Epithelial cell of prostate (primary cell): ENCODE measurements at regions not wholly inside any gene's neighbourhood (a gene's known extent, or its start where the extent isn't known, plus 50 kb on each side); places are given as distances from the start of the nearest gene placed in this dataset.

Source experiments
- DNase-seq: peaks from one replicate; pipeline ENCODE4 v3.0.0-alpha.2; 2011; ENCODE audit warnings: low read depth, low spot score
- H3K27ac ChIP-seq: fragments of 450-650 bp; 2 replicates; pipeline ENCODE4 v1.5.1; 2017; ENCODE audit warnings: mild to moderate bottlenecking

DNA sequence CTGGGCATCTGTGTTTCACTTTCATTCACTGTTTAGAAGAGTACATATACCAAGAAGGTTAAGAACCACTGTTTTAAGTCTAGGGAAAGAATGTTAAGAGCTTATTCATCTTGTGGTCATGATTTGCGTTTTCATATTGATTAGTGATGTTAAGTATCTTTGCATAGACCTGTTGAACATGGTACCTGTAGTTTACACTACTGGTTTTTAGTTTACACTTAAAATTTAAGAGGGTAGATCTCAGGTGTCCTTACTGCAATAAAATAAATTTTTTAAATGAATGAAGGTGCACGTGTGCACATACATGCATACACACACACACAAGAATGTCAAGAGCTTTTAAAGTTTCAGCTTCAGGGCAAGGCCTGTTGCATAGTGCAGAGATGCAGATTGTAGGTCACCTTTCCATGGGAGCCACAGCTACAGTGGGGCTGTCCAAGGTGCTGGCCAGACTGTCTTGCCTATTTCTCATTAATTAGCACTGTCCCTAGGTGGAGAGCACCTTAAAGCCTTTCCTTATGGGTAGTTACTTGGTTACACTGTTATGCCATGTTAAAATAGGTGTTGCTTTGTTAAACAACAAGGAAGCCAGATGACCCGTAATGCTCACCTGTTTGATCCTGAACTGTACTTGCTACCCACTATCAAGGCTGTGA is 543.0 kb upstream of the DAB1 start:
- no peak overlapping the region for H3K27ac ChIP-seq
- no peak for DNase-seq

DNA sequence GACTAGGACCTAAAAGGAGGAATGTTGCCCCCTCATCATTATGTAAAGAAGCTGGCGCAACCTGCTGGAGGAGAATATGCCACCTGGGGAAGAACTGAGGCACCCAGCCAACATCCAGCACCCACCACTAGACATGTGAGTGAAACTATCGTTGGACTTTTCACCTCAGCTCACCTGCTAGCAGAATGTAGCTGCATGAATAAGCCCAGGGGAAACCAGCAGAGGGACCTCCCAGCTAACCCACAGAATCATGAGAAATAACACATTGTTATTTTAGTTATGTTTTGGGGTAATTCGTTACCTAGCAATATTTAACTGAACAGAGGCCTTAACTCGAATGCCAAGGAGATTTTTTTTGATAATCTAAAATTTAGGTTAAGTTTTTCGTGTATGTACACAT is 542.5 kb upstream of the DAB1 start:
- no peak overlapping the region for H3K27ac ChIP-seq
- no peak for DNase-seq

DNA sequence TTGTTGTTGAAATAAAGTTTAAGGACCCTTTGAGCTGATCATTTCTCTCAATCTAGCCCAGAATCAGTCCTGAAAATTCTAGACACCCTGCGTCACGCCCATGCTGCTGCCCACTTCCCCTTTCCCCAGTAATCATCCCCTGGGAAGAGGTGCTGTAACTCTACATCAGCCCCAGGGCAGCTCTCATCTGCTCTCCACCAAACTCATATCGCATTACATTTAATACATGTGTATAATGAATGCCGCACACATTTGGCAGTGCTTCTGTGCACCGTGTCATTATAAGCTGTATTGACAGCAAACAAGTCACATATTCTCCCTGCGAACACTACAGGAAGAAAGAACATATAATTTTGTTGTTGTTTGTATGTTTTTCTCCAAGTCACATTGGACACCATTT is 539.7 kb upstream of the DAB1 start:
- H3K27ac ChIP-seq: no peak overlapping the region
- no peak for DNase-seq

DNA sequence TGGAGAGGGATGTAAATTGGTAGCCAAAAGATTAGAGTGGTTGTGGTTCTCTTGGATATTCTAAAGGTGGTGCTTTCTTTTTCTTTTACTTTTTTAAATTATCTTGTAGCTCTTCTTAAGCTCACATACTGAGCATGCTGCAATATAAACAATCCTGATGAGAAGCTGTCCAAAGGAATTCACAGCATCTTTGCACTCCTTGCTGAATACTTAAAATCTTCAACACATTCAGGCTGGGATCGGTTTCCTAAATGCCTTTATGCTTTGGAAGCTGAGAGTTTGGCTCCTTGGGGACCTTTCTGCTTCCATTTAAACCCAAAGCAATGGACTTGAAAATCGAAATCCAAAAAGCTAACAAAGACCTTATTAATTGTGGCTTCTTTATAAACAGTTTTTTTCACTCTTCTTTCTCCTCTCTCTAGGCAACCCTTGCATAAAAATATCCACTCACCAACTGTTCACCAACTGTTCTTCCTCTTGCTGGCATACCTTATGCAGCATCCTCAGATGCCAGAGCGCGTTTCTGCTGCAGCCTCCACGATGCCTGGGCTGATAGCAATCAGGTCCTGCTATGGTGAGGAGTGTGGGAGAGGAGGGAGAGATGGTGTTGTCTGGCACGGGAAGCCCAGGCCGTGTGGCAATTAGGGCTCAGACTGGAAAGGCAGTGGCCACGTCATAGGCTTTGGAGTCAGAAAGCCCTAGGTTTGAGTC is 535.8 kb upstream of the DAB1 start:
- no peak for DNase-seq

DNA sequence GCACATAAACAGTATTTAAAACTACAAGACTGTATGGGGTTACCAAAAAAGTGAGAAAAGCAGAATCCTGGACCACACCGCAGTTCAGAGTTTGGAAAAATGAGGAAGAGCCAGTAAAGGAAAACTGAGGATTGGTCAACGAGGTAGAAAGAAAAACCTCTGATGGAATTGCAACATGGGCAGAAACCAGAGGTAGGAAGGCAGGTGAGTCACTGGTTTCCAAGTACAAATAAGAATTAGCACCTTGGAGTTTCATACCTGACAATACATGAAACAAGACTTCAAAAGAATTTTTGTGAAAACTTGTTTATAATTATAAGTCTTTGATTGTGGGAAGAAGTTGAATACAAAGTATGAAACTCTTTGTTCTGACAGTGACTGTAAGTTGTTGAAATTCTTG is 533.7 kb upstream of the DAB1 start:
- DNase-seq: no peak

More for the DNA sequence above, 535.8 kb upstream of the DAB1 start:
- no peak overlapping the region for H3K27ac ChIP-seq

DNA sequence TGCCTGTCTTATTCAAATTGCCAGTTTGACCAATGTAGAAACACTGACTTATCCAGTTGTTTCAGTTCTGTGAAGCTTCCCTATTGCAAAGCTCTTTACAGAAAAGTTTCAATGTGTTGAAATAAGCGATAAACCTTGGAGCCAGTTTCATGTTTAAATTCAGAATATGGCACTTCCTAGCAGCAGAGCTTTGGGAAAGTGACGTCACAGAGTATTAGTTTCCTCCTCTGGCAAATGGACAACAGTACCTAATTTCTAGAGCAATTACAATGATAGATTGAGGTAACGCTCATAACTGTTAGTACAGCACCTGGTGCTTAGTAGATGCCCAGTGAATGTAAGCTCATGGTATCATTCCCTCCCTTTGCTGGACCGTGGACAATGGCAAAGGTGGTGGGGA is 527.5 kb upstream of the DAB1 start:
- DNase-seq: no peak

More for the DNA sequence above, 533.7 kb upstream of the DAB1 start:
- no peak overlapping the region for H3K27ac ChIP-seq

DNA sequence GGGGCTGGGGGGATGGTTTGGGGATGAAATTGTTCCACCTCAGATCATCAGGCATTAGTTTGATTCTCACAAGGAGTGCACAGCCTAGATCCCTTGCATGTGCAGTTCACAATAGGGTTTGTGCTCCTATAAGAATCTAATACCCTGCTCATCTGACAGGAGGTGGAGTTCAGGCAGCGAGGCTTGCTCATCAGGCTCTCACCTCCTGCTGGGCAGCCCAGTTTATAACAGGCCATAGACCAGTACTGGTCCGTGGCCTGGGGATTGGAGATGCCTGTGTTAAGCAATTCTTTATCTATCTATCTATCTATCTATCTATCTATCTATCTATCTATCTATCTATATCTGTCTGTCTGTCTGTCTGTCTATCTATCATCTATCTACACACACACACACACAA is 525.3 kb upstream of the DAB1 start:
- DNase-seq: no peak
- no peak overlapping the region for H3K27ac ChIP-seq

More for the DNA sequence above, 527.5 kb upstream of the DAB1 start:
- H3K27ac ChIP-seq: no peak overlapping the region

DNA sequence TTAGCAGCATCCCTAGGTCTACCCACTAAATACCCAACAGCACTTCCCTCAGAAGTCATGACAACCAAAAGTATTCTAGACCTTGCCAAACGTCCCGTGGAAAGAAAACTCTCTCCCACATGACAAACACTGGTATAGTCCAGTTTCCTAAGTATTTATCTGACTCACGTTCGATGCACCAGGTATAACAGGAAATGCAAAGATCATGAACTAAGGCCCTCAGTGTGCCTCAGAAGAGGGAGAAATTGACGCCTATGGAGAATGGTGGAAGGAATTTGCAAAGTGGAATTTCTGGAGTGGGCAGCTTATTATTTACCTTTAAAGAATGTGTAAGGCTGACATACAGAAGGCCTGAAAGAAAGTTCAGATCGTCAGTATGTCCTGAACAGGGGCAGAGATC is 523.6 kb upstream of the DAB1 start:
- no peak for DNase-seq
- H3K27ac ChIP-seq: no peak overlapping the region

DNA sequence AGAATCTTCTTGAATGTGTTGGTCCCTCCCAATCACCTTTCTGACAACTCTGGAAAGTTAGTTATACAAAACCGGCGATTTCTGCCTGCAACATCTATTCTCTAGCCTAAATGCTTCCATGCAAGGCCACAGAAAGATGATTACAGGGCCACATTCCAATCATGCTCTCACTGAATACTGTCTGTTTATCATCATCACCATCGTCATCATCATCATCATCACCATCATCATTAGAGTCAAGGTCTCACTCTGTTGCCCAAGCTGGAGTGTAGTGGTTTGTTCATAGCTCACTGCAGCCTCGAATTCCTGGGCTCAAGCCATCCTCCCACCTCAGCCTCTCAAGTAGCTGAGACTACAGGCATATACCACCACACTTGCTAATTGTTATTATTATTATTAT is 521.2 kb upstream of the DAB1 start:
- DNase-seq: no peak
- H3K27ac ChIP-seq: no peak overlapping the region

DNA sequence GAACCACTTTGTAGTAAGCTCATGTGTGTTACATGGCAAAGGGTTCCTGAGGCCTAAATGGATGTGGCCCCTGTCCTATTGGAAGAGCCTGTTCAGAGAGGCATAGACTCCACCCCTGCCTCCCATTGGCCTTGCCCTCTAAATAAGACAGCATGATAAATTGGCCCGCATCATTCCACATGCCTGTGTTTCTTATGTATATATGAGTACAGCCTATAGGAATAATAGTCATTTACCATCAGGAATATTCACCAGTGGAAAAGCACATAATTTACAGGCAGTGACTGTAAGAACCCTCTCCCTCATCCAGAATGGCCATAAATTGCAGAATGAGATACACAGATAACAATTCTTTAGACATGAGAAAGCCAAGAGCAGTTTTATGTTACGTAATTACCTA is 519.5 kb upstream of the DAB1 start:
- no peak overlapping the region for H3K27ac ChIP-seq
- DNase-seq: no peak

DNA sequence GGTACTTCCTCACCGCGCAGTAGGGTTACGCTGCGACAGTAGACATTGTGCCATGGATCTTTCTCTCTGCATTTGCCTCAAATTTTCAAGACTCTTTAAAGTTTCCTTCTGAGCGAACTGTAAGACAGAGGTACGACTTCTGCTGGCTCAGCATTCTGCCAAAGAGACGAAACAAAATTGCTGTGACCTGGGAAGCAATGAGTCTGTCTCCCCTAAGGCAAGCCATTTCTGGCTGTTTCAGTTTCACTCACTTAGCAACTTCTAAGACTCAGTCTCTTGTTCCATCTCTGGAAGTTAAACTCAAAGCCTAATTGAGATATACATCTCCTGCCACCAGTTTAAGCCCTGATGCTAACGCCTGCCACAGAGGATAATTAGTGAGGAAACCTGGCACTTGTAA is 510.9 kb upstream of the DAB1 start:
- no peak for DNase-seq
- no peak overlapping the region for H3K27ac ChIP-seq

DNA sequence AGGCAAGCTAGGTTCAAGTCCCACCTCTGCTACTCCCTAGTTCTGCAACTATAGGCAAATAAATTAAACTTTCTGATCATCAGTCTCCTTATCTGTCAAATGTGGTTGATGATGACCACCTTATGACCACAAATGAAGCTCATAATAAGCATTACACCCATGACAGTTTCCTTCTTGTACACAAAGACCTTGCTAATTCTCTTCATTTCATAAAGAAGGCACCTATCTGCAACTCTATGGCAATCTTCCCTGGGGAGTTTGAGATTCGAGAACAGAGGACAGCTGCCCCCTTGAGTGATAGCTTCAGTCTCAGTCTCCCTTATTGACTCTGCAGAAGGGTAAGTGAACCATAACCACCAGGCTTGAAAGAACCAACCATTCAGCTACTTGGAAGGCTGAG is 503.1 kb upstream of the DAB1 start:
- no peak for DNase-seq
- H3K27ac ChIP-seq: no peak overlapping the region

DNA sequence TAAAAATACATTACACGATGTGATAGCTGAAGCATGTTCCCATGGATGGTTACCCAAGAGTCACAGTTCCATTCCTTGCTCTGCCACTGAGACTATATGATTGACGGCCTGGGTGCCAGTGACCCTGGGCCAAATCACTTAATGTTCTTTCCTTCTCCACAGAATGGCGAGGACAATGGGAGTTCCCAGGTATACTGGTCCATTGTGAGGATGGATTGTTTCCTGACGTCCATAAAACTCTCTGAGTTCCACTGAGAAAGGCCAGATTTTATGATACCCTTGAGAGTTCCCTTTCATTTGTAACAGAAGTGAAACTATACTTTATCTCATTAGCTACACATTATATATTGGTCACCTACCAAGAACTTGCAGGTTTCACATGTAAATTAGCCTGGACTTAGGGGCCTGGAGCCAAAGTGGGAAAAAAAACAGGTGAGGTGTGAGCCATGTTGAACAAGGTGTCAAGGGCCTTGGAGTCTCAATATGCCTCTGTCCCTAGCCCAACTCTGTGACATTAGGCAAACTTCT is 502.2 kb upstream of the DAB1 start:
- H3K27ac ChIP-seq: no peak overlapping the region
- no peak for DNase-seq

DNA sequence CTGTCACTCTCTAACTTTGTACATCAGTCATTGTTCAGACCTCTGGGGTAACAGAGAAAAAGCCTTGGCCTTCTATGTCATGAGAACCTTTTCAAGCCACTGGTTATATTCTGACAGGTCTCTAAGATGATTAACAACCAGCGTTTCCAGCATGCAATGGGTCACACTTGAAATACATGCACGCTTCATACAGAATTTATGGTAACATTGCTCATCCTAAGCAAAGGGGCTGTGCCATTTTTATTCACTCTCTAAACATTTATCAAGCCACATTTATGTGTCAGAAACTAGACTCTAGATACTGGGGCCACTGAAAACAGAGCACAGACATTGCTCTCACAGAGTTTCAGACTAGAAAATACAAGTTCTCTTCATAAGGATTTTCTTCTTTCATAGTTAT is 501.4 kb upstream of the DAB1 start:
- H3K27ac ChIP-seq: no peak overlapping the region
- DNase-seq: no peak

DNA sequence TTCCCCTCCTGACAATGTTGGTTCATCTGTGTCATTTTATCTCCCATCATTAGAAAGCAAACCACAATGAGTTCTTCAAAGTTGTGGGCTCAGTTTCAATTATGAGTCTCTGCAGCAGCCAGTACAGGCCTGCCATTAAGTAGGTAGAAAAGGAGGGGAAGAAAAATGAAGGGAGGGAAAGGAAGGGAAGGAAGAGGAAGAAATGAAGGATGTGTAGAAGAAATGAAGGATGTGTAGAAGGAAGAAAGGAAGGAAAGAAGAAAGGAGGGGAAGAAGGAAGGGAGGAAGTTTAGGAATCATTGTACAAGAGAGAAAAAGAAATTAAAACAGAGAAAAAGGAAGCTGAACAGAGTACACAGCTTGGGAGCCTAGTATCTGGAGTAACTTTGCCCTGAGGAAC is 498.3 kb upstream of the DAB1 start:
- no peak overlapping the region for H3K27ac ChIP-seq
- DNase-seq: no peak

DNA sequence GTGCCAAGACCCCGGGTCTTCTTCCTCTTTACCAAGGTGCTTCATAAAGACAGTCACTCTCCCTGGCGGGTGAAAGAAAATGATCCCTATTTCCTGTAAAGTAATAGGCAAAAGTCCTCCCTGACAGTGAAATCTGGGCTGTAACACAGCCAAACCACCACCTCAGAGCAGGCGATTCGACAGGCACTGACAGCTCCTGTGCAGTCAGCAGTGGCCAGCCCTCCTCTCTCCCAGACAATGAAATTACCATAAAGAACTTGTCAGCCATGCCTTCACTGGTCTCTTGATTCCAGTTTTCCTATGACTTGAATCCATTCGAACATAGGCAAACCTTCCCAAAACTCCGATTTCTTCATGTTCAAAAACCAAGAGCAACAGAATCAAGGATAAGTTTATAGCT is 492.2 kb upstream of the DAB1 start:
- H3K27ac ChIP-seq: no peak overlapping the region

DNA sequence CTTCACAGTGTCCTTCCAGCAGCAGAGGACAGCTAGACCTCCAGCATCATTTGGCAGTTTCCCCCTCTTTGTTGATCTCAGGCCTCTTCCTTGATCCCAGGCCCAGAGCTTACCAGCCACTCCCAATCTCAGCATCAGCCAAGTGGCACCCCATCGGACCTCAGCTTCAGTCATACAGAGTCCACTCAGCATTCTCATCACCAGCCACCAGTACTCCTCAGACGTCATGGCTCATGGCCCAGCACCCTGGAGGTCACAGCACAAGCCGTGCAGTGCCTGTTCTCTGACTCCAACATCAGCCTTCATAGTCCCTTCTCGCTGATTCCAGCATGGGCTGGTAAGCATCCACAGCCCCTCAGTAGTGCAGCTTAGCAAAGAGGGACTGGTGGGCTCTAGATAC is 487.6 kb upstream of the DAB1 start:
- DNase-seq: no peak
- H3K27ac ChIP-seq: no peak overlapping the region

More for the DNA sequence above, 492.2 kb upstream of the DAB1 start:
- peak; percentile 16 for DNase-seq

DNA sequence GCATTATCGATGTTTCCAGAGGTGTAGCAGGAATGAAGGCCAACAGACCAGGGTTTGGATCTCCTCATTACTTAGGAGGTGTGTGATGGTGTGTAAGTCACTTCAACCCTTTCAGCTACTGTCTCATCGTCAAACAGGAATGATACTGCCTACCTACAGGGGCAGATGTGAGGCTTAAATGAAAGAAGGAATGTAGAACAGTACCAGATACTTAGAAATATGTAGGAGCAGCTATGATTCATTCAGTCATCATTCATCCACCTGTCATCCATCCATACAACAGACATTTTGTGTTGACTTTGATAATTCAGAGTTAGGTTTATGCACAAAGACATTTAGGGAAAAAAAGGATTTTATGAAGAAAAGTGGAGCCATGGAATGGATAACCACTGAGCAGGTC is 486.9 kb upstream of the DAB1 start:
- DNase-seq: no peak
- no peak overlapping the region for H3K27ac ChIP-seq

DNA sequence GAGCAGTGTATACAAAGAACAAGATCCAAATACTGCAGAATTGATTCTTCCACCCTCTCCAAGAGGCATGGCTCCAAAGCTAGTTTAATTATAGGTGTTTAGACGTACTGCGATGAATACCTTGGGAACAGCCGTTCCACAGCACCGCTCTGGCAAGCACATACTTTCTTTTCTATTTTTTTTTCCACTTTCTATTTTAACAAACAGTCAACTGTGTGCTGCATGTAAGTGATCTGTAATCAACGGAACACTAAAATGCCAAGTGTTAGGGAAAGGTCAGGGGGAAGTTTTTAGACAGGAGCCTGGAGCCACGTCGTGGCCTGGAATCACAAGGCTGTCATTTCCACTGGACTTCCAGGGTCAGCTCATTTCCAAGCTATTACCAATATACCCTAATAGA is 486.4 kb upstream of the DAB1 start:
- DNase-seq: no peak
- no peak overlapping the region for H3K27ac ChIP-seq

DNA sequence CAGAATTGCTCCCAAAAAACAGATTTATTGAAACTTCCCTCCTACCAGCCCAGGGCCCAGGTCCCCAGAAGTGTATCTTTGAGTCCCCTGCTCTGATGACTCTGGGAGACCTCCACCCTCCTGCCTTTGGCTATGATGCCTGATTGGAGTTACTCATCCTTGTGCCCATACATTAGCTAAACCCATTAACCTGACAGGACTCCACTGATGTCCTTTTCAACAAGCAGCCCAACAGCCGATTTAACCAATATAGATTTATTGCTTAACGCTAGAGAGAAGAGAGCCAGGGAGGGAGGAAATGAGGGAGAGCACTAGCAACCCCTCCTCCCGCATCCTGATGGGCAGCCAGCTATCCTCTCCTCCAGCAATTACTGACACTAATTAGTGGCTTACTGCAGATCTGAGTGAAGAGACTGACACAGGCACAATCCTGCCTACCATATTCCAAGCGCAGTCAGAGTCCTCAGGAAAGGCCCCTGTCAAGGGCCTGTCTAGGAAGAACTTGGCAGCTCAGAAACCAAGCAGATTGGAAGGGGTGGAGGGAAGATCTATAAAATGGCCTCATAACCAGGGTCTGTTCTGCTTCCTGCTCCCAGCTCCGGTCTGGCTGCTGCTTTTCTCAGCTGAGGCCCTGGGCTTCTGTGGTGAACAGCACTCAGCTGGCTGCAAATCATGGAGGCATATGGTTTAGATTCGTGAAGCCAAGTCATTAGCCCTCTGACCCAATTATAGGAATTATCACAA is 484.5 kb upstream of the DAB1 start:
- DNase-seq: no peak
- H3K27ac ChIP-seq: no peak overlapping the region

DNA sequence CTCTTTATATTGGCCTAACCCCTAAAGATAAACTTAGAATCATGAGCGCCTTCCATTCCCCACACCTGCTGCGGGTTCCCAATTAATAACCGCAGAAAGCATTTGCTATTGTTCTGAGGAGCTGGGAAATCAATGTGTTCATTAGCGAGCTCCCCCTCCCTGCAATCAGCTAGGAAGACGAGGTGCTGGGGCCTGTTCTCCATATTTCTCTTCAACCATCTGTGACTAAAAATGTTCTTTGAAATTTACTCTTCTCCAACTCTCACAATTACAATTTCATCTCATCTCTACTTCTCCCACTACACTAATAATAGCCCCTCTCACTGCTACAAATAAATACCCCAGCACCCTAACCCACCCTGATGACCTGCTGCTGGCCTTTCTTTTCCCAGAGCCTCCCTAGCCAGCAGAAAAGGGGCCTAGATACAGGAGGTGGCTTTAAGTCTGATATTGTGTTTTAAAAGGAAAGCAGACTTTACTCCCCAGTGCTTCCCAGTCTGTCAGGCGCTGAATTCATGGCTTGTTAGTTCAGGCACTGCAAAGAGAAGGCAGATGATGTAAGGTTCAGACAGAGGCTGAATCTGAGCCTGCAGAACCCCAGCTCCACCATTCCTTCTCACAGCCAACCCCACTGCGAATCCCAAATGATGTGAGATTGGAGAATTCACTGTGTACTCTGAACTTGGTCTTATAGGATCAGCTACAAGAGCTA is 477.5 kb upstream of the DAB1 start:
- no peak for DNase-seq
- H3K27ac ChIP-seq: no peak overlapping the region
